T-helper 9 cell (primary cell): ENCODE measurements at regions not wholly inside any gene's neighbourhood (a gene's known extent, or its start where the extent isn't known, plus 50 kb on each side); places are given as distances from the start of the nearest gene placed in this dataset.
"Not testable (repeated sequence)": the region's sequence is repeated elsewhere in the genome, so short reads cannot be mapped to it uniquely, and the experiment has no call there.

ENCODE experiments used
- DNase-seq: peaks from one replicate; pipeline ENCODE4 v3.0.0-alpha.2; 2020

- no peak for DNase-seq
Measured at GRCh38 chr10:2618690-2619089, 448.7 kb upstream of the PFKP start.

GRCh38 chr10:2616215-2616614 is 451.1 kb upstream of the PFKP start:
- no peak for DNase-seq

- no peak for DNase-seq
Measured at GRCh38 chr10:2611603-2612002, 455.7 kb upstream of the PFKP start.

- DNase-seq, result no peak
Measured at GRCh38 chr10:2610946-2611345, 456.4 kb upstream of the PFKP start.

- no peak for DNase-seq
Measured at GRCh38 chr10:2604891-2605290, 462.5 kb upstream of the PFKP start.

- no peak for DNase-seq
Measured at GRCh38 chr10:2599571-2599970, 467.8 kb upstream of the PFKP start.

- DNase-seq, result no peak
Measured at GRCh38 chr10:2592360-2593160, 474.8 kb upstream of the PFKP start.

GRCh38 chr10:2589196-2589595 is 478.2 kb upstream of the PFKP start:
- no peak for DNase-seq

- DNase-seq, result no peak
Measured at GRCh38 chr10:2584385-2584784, 483.0 kb upstream of the PFKP start.

GRCh38 chr10:2576892-2577291 is 490.5 kb upstream of the PFKP start:
- DNase-seq, result no peak

GRCh38 chr10:2575460-2575859 is 491.9 kb upstream of the PFKP start:
- DNase-seq, result no peak

GRCh38 chr10:2572611-2573010 is 494.7 kb upstream of the PFKP start:
- no peak for DNase-seq

- DNase-seq, result no peak
Measured at GRCh38 chr10:2556883-2557282, 510.5 kb upstream of the PFKP start.

GRCh38 chr10:2548071-2548470 is 519.3 kb upstream of the PFKP start:
- DNase-seq, result no peak

GRCh38 chr10:2547606-2548005 is 519.7 kb upstream of the PFKP start:
- DNase-seq, result no peak

- DNase-seq, result not testable (repeated sequence)
Measured at GRCh38 chr10:2546894-2547293, 520.5 kb upstream of the PFKP start.

GRCh38 chr10:2543974-2544373 is 523.4 kb upstream of the PFKP start:
- DNase-seq, result no peak

GRCh38 chr10:2543142-2543886 is 524.0 kb upstream of the PFKP start:
- DNase-seq, result no peak

GRCh38 chr10:2541176-2541575 is 526.2 kb upstream of the PFKP start:
- DNase-seq, result no peak

GRCh38 chr10:2529945-2530344 is 537.4 kb upstream of the PFKP start:
- DNase-seq, result no peak

GRCh38 chr10:2525781-2526180 is 541.6 kb upstream of the PFKP start:
- no peak for DNase-seq

- no peak for DNase-seq
Measured at GRCh38 chr10:2519139-2519538, 548.2 kb upstream of the PFKP start.

- DNase-seq, result no peak
Measured at GRCh38 chr10:2509081-2509531, 558.2 kb upstream of the PFKP start.

- DNase-seq, result not testable (repeated sequence)
Measured at GRCh38 chr10:2501366-2501940, 565.9 kb upstream of the PFKP start.
